ENCODE measurements at regions not wholly inside any gene's neighbourhood (a gene's known extent, or its start where the extent isn't known, plus 50 kb on each side); places are given as distances from the start of the nearest gene placed in this dataset.

DNA sequence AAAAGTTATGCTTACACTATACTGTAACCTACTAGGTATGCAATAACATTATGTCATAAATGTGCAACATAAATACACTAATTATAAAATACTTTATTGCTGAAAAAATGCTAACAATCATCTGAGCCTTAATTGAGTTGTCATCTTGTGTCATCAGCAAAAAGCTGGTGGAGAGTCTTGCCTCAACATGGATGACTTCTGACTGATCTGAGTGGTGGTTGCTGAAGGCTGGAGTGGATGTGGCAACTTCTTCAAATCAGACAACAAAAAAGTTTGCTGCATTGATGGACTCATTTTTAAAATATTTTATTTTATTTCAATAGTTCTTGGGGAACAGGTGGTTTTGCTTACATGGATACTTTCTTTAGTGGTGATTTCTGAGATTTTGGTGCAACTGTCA lies 93.9 kb upstream of the AMN1 start:
- intact Hi-C loops (cut with micrococcal nuclease; ENCODE audit: unreplicated experiment) = no loop called here
- no peak overlapping the region for H3K27ac ChIP-seq (ENCODE audit: low read depth, low read length, poor library complexity, severe bottlenecking)
- BruUV-seq (replicated peaks) = no TSS peak
- no peaks in the 10 kb centered on the region for H3K27me3 ChIP-seq (replicated peaks; ENCODE audit: insufficient read depth, low read depth, low read length, poor library complexity)
- no peak for TF ChIP-seq EZH2 (IDR thresholded peaks at IDR 0.05; ENCODE audit: borderline replicate concordance, low read depth, low read length, poor library complexity, severe bottlenecking)
- TF ChIP-seq, protein P1, sequence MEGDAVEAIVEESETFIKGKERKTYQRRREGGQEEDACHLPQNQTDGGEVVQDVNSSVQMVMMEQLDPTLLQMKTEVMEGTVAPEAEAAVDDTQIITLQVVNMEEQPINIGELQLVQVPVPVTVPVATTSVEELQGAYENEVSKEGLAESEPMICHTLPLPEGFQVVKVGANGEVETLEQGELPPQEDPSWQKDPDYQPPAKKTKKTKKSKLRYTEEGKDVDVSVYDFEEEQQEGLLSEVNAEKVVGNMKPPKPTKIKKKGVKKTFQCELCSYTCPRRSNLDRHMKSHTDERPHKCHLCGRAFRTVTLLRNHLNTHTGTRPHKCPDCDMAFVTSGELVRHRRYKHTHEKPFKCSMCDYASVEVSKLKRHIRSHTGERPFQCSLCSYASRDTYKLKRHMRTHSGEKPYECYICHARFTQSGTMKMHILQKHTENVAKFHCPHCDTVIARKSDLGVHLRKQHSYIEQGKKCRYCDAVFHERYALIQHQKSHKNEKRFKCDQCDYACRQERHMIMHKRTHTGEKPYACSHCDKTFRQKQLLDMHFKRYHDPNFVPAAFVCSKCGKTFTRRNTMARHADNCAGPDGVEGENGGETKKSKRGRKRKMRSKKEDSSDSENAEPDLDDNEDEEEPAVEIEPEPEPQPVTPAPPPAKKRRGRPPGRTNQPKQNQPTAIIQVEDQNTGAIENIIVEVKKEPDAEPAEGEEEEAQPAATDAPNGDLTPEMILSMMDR (conservative IDR thresholded peaks at IDR 0.05; ENCODE audit: low read depth, low read length) = no peak
- no peaks in the 10 kb centered on the region for H3K4me1 ChIP-seq (ENCODE audit: insufficient read depth, low read length, poor library complexity, severe bottlenecking)
- no peak for DNase-seq (ENCODE audit: low spot score)
- no peaks in the 10 kb centered on the region for H3K36me3 ChIP-seq (ENCODE audit: insufficient read depth, low read length, poor library complexity, severe bottlenecking)
- H3K4me3 ChIP-seq (ENCODE audit: low read depth, low read length, poor library complexity, severe bottlenecking) = no peak overlapping the region
- ChIA-PET CTCF (no interaction called here), POLR2A (ENCODE audit: low non-redundant PET) (no interaction called here)
- H3K9me3 ChIP-seq (ENCODE audit: low read depth, low read length, poor library complexity, severe bottlenecking) = peaks cover 7% of the 10 kb centered on the region

DNA sequence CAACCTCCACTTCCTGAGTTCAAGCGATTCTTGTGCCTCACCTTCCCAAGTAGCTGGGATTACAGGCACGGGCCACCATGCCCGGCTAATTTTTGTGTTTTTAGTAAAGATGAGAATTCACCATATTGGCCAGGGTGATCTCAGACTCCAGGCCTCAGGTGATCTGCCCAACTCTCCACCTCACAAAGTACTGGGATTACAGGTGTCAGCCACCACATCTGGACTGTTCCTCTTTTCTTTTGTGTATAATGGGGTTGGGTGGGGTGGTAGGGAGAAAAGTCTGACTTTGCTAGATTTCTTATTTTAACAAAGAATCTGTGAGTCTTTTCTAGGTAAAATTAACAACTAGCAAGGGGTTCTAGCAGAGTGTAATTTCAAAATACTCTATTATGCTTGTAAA lies 92.7 kb upstream of the AMN1 start:
- BruUV-seq (replicated peaks) = no TSS peak
- Histone ChIP-seq H3K36me3 (ENCODE audit: insufficient read depth, low read length, poor library complexity, severe bottlenecking) (no peaks in the 10 kb centered on the region), H3K4me3 (ENCODE audit: low read depth, low read length, poor library complexity, severe bottlenecking) (no peak overlapping the region), H3K9me3 (ENCODE audit: low read depth, low read length, poor library complexity, severe bottlenecking) (peaks cover 7% of the 10 kb centered on the region), H3K27me3 (replicated peaks; ENCODE audit: insufficient read depth, low read depth, low read length, poor library complexity) (no peaks in the 10 kb centered on the region), H3K27ac (ENCODE audit: low read depth, low read length, poor library complexity, severe bottlenecking) (no peak overlapping the region), H3K4me1 (ENCODE audit: insufficient read depth, low read length, poor library complexity, severe bottlenecking) (no peaks in the 10 kb centered on the region)
- POLR2A ChIA-PET (ENCODE audit: low non-redundant PET) = no interaction called here
- CTCF ChIA-PET = no interaction called here
- intact Hi-C loops (cut with micrococcal nuclease; ENCODE audit: unreplicated experiment) = no loop called here
- TF ChIP-seq, protein P1 (conservative IDR thresholded peaks at IDR 0.05; ENCODE audit: low read depth, low read length) = no peak
- TF ChIP-seq EZH2 (IDR thresholded peaks at IDR 0.05; ENCODE audit: borderline replicate concordance, low read depth, low read length, poor library complexity, severe bottlenecking) = no peak
- DNase-seq (ENCODE audit: low spot score) = no peak

DNA sequence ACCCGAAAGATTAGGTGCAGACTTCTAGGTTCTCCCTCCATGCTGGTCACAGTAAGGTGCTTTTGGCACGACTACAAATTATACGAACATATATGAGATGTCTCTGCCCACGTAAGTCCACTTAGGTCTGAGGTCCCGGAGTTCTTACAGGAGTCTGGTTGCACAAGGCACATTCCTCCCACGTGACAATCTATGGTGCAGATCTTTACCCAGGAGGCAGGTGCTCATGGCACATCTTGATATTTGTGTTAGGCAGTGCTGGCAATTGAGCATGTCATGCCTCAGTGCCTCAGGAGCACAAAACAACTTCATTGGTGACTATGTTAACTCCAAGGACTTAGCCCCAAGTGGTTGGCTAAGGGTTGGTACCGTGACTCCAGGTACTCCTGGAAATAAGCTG lies 92.0 kb upstream of the AMN1 start:
- BruUV-seq (replicated peaks) = no TSS peak
- TF ChIP-seq, protein P1 (conservative IDR thresholded peaks at IDR 0.05; ENCODE audit: low read depth, low read length) = no peak
- no peak for TF ChIP-seq EZH2 (IDR thresholded peaks at IDR 0.05; ENCODE audit: borderline replicate concordance, low read depth, low read length, poor library complexity, severe bottlenecking)
- no peak overlapping the region for H3K4me3 ChIP-seq (ENCODE audit: low read depth, low read length, poor library complexity, severe bottlenecking)
- no peak for DNase-seq (ENCODE audit: low spot score)
- H3K9me3 ChIP-seq (ENCODE audit: low read depth, low read length, poor library complexity, severe bottlenecking) = peaks cover 3% of the 10 kb centered on the region
- no peaks in the 10 kb centered on the region for H3K36me3 ChIP-seq (ENCODE audit: insufficient read depth, low read length, poor library complexity, severe bottlenecking)
- no peak overlapping the region for H3K27ac ChIP-seq (ENCODE audit: low read depth, low read length, poor library complexity, severe bottlenecking)
- POLR2A ChIA-PET (ENCODE audit: low non-redundant PET) = no interaction called here
- no peaks in the 10 kb centered on the region for H3K27me3 ChIP-seq (replicated peaks; ENCODE audit: insufficient read depth, low read depth, low read length, poor library complexity)
- intact Hi-C loops (cut with micrococcal nuclease; ENCODE audit: unreplicated experiment) = no loop called here
- CTCF ChIA-PET = no interaction called here
- H3K4me1 ChIP-seq (ENCODE audit: insufficient read depth, low read length, poor library complexity, severe bottlenecking) = no peaks in the 10 kb centered on the region
